ENCODE measurements at regions not wholly inside any gene's neighbourhood (a gene's known extent, or its start where the extent isn't known, plus 50 kb on each side); places are given as distances from the start of the nearest gene placed in this dataset.

GRCh38 chr18:30186245-30186644 is 856.3 kb downstream of the DSC3 start:
- H3K4me2 ChIP-seq (ENCODE audit: low read depth, low read length), result no peak overlapping the region
- no peak overlapping the region for H3K9ac ChIP-seq (ENCODE audit: insufficient read depth, low read depth, low read length)
- no TSS peak for BruUV-seq (replicated peaks)
- POLR2A ChIA-PET, result no interaction called here
- intact Hi-C loops (cut with micrococcal nuclease; ENCODE audit: unreplicated experiment) (no loop called here), in situ Hi-C loops (cut with HindIII; ENCODE audit: extremely low pct_ligation_motif_present, low pct_unique_long_range_greater_than_20kb) (no loop called here)
- 3% methylated on average over 2 of the region's 2 CpGs for WGBS (ENCODE audit: low lambda C conversion rate)
- CTCF ChIA-PET (ENCODE audit: low intra/inter-chr PET ratio, low total read pairs), result no interaction called here
- H3K4me1 ChIP-seq (ENCODE audit: insufficient read depth, low read length), result no peaks in the 10 kb centered on the region
- TF ChIP-seq HNRNPLL (IDR thresholded peaks at IDR 0.05; ENCODE audit: low read depth, low read length, poor library complexity, severe bottlenecking), result no peak
- no peak for TF ChIP-seq SOX6 (IDR thresholded peaks at IDR 0.05)
- no peak for TF ChIP-seq SOX6 (CRISPR knock-in tag; IDR thresholded peaks at IDR 0.05)
- peak; percentile 36 to 71; a peak in 2 of 4 replicates for TF ChIP-seq MAFK (conservative IDR thresholded peaks at IDR 0.05 in 1 of 2, IDR thresholded peaks at IDR 0.05 in 1 of 2; ENCODE audit: low read length in 2 of 2)
- TF ChIP-seq MAFF (IDR thresholded peaks at IDR 0.05; ENCODE audit: low read depth, low read length), result peak; percentile 31; the same call in 1 of the 2 replicates
- no peak for TF ChIP-seq GRHL1 (CRISPR knock-in tag; conservative IDR thresholded peaks at IDR 0.05)
- ATAC-seq (no peak), FAIRE-seq (no peak), DNase-seq (ENCODE audit: low spot score) (no peak)
- H3K36me3 ChIP-seq (replicated peaks in 1 of 2; ENCODE audit: control insufficient read depth in 1 of 2, insufficient read depth in 2 of 2, low read length in 2 of 2), result no peaks in the 10 kb centered on the region
- H2AFZ ChIP-seq (ENCODE audit: low read length), result no peak overlapping the region
- no peaks in the 10 kb centered on the region for H3K79me2 ChIP-seq (ENCODE audit: insufficient read depth, low read length)
- H3K9me3 ChIP-seq (ENCODE audit: low read length), result no peaks in the 10 kb centered on the region
- H3K27me3 ChIP-seq (ENCODE audit: control insufficient read depth in 1 of 2, insufficient read depth in 2 of 2, low read length in 2 of 2), result no peaks in the 10 kb centered on the region
- H3K4me3 ChIP-seq (replicated peaks in 1 of 3; ENCODE audit: insufficient read depth in 1 of 3, low read depth in 2 of 3, low read length in 3 of 3), result no peak overlapping the region
- no peak overlapping the region for H3K27ac ChIP-seq (ENCODE audit: extremely low read length, insufficient read depth, low read length)
- no peaks in the 10 kb centered on the region for H4K20me1 ChIP-seq (ENCODE audit: insufficient read depth, low read length)

GRCh38 chr18:30177056-30177455 is 865.5 kb downstream of the DSC3 start:
- no TSS peak for BruUV-seq (replicated peaks)
- Histone ChIP-seq H3K27me3 (ENCODE audit: control insufficient read depth in 1 of 2, insufficient read depth in 2 of 2, low read length in 2 of 2) (no peaks in the 10 kb centered on the region), H3K36me3 (replicated peaks in 1 of 2; ENCODE audit: control insufficient read depth in 1 of 2, insufficient read depth in 2 of 2, low read length in 2 of 2) (no peaks in the 10 kb centered on the region), H3K9me3 (ENCODE audit: low read length) (no peaks in the 10 kb centered on the region), H3K4me1 (ENCODE audit: insufficient read depth, low read length) (no peaks in the 10 kb centered on the region), H2AFZ (ENCODE audit: low read length) (no peak overlapping the region), H3K27ac (ENCODE audit: extremely low read length, insufficient read depth, low read length) (no peak overlapping the region), H4K20me1 (ENCODE audit: insufficient read depth, low read length) (no peaks in the 10 kb centered on the region), H3K9ac (ENCODE audit: insufficient read depth, low read depth, low read length) (no peak overlapping the region), H3K4me2 (ENCODE audit: low read depth, low read length) (no peak overlapping the region), H3K79me2 (ENCODE audit: insufficient read depth, low read length) (no peaks in the 10 kb centered on the region), H3K4me3 (replicated peaks in 1 of 3; ENCODE audit: insufficient read depth in 1 of 3, low read depth in 2 of 3, low read length in 3 of 3) (no peak overlapping the region)
- 0 out of 2 replicates have a peak, but pooled peaks have one; percentile 16 for TF ChIP-seq MAFF (IDR thresholded peaks at IDR 0.05; ENCODE audit: low read depth, low read length)
- TF ChIP-seq NFKBIZ (CRISPR knock-in tag; IDR thresholded peaks at IDR 0.05), result no peak
- intact Hi-C loops (cut with micrococcal nuclease; ENCODE audit: unreplicated experiment), result no loop called here
- CTCF ChIA-PET (ENCODE audit: low intra/inter-chr PET ratio, low total read pairs), result no interaction called here
- DNase-seq (ENCODE audit: low spot score) (no peak), ATAC-seq (no peak), FAIRE-seq (no peak)
- 9% methylated on average over 4 of the region's 4 CpGs for WGBS (ENCODE audit: low lambda C conversion rate)
- POLR2A ChIA-PET, result no interaction called here
- in situ Hi-C loops (cut with HindIII; ENCODE audit: extremely low pct_ligation_motif_present, low pct_unique_long_range_greater_than_20kb), result no loop called here
